ENCODE measurements at regions not wholly inside any gene's neighbourhood (a gene's known extent, or its start where the extent isn't known, plus 50 kb on each side); places are given as distances from the start of the nearest gene placed in this dataset.

- TF ChIP-seq CTCF (conservative IDR thresholded peaks at IDR 0.05; ENCODE audit: low read depth in 2 of 2) (no peak), EZH2 (IDR thresholded peaks at IDR 0.05; ENCODE audit: low read depth, unreplicated experiment) (no peak)
- TF ChIP-seq, protein P1, sequence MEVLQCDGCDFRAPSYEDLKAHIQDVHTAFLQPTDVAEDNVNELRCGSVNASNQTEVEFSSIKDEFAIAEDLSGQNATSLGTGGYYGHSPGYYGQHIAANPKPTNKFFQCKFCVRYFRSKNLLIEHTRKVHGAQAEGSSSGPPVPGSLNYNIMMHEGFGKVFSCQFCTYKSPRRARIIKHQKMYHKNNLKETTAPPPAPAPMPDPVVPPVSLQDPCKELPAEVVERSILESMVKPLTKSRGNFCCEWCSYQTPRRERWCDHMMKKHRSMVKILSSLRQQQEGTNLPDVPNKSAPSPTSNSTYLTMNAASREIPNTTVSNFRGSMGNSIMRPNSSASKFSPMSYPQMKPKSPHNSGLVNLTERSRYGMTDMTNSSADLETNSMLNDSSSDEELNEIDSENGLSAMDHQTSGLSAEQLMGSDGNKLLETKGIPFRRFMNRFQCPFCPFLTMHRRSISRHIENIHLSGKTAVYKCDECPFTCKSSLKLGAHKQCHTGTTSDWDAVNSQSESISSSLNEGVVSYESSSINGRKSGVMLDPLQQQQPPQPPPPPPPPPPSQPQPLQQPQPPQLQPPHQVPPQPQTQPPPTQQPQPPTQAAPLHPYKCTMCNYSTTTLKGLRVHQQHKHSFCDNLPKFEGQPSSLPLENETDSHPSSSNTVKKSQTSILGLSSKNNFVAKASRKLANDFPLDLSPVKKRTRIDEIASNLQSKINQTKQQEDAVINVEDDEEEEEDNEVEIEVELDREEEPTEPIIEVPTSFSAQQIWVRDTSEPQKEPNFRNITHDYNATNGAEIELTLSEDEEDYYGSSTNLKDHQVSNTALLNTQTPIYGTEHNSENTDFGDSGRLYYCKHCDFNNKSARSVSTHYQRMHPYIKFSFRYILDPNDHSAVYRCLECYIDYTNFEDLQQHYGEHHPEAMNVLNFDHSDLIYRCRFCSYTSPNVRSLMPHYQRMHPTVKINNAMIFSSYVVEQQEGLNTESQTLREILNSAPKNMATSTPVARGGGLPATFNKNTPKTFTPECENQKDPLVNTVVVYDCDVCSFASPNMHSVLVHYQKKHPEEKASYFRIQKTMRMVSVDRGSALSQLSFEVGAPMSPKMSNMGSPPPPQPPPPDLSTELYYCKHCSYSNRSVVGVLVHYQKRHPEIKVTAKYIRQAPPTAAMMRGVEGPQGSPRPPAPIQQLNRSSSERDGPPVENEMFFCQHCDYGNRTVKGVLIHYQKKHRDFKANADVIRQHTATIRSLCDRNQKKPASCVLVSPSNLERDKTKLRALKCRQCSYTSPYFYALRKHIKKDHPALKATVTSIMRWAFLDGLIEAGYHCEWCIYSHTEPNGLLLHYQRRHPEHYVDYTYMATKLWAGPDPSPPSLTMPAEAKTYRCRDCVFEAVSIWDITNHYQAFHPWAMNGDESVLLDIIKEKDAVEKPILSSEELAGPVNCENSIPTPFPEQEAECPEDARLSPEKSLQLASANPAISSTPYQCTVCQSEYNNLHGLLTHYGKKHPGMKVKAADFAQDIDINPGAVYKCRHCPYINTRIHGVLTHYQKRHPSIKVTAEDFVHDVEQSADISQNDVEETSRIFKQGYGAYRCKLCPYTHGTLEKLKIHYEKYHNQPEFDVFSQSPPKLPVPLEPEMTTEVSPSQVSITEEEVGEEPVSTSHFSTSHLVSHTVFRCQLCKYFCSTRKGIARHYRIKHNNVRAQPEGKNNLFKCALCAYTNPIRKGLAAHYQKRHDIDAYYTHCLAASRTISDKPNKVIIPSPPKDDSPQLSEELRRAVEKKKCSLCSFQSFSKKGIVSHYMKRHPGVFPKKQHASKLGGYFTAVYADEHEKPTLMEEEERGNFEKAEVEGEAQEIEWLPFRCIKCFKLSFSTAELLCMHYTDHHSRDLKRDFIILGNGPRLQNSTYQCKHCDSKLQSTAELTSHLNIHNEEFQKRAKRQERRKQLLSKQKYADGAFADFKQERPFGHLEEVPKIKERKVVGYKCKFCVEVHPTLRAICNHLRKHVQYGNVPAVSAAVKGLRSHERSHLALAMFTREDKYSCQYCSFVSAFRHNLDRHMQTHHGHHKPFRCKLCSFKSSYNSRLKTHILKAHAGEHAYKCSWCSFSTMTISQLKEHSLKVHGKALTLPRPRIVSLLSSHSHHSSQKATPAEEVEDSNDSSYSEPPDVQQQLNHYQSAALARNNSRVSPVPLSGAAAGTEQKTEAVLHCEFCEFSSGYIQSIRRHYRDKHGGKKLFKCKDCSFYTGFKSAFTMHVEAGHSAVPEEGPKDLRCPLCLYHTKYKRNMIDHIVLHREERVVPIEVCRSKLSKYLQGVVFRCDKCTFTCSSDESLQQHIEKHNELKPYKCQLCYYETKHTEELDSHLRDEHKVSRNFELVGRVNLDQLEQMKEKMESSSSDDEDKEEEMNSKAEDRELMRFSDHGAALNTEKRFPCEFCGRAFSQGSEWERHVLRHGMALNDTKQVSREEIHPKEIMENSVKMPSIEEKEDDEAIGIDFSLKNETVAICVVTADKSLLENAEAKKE (CRISPR knock-in tag; IDR thresholded peaks at IDR 0.05) = no peak
- Histone ChIP-seq H3K36me3 (ENCODE audit: insufficient read depth) (no peaks in the 10 kb centered on the region), H3K4me1 (ENCODE audit: insufficient read depth) (no peaks in the 10 kb centered on the region), H3K79me2 (replicated peaks; ENCODE audit: insufficient read depth) (no peaks in the 10 kb centered on the region), H3K4me2 (no peak overlapping the region), H3F3A (replicated peaks; ENCODE audit: low read depth) (no peaks in the 10 kb centered on the region), H3K27ac (ENCODE audit: low read depth) (peak overlapping the region; percentile 4; the same call in 1 of the 2 replicates), H2AFZ (no peak overlapping the region), H3K4me3 (no peak overlapping the region), H4K20me1 (replicated peaks; ENCODE audit: insufficient read depth) (no peaks in the 10 kb centered on the region; the same call in 1 of the 2 replicates), H3K27me3 (ENCODE audit: insufficient read depth) (no peaks in the 10 kb centered on the region), H3K9me2 (ENCODE audit: insufficient read depth) (no peaks in the 10 kb centered on the region)
- ATAC-seq = no peak; the same call in 2 of the 3 replicates
- Mint-ChIP-seq H3K27me3 (ENCODE audit: insufficient read depth, low read depth, poor library complexity) (peaks cover 5% of the 10 kb centered on the region), H3K36me3 (ENCODE audit: low read depth) (peaks cover 10% of the 10 kb centered on the region; the same call in 2 of the 3 replicates), H3K4me1 (peaks cover 19% of the 10 kb centered on the region), H3K4me3 (no peak overlapping the region), H3K9me3 (no peaks in the 10 kb centered on the region), H3K27ac (no peak overlapping the region)
- DNase-seq (ENCODE audit: low spot score) = no peak
Measured at GRCh38 chr19:34306824-34307223, 52.5 kb downstream of the GARRE1 start.

Measured in GM23338 (cell line).